ENCODE measurements at regions not wholly inside any gene's neighbourhood (a gene's known extent, or its start where the extent isn't known, plus 50 kb on each side); places are given as distances from the start of the nearest gene placed in this dataset.

- Histone ChIP-seq H3K9ac (ENCODE audit: low read depth in 2 of 2, low read length in 2 of 2) (no peak overlapping the region), H3K27ac (no peak overlapping the region), H3K9me3 (no peaks in the 10 kb centered on the region), H3K4me3 (no peak overlapping the region), H3K27me3 (no peaks in the 10 kb centered on the region), H3K36me3 (no peaks in the 10 kb centered on the region), H3K4me1 (no peaks in the 10 kb centered on the region)
- intact Hi-C loops (cut with DNase I): no loop called here
- TF ChIP-seq CTCF (IDR thresholded peaks at IDR 0.05): no peak
- no peak for DNase-seq
These were observed 218.4 kb downstream of the SPATA31D1 start for GRCh38 chr9:82206946-82207345.

- TF ChIP-seq CTCF (IDR thresholded peaks at IDR 0.05): no peak
- Histone ChIP-seq H3K4me3 (no peak overlapping the region), H3K27me3 (no peaks in the 10 kb centered on the region), H3K27ac (no peak overlapping the region), H3K36me3 (no peaks in the 10 kb centered on the region), H3K9ac (ENCODE audit: low read depth in 2 of 2, low read length in 2 of 2) (no peak overlapping the region), H3K9me3 (no peaks in the 10 kb centered on the region), H3K4me1 (no peaks in the 10 kb centered on the region)
- intact Hi-C loops (cut with DNase I): no loop called here
- no peak for DNase-seq
These were observed 220.3 kb downstream of the SPATA31D1 start for GRCh38 chr9:82208741-82209450.

- intact Hi-C loops (cut with DNase I): no loop called here
- no peaks in the 10 kb centered on the region for H3K4me1 ChIP-seq
- H3K9ac ChIP-seq (ENCODE audit: low read depth in 2 of 2, low read length in 2 of 2): no peak overlapping the region
- no peak overlapping the region for H3K27ac ChIP-seq
- no peaks in the 10 kb centered on the region for H3K9me3 ChIP-seq
- TF ChIP-seq CTCF (IDR thresholded peaks at IDR 0.05): no peak
- DNase-seq: no peak
- H3K4me3 ChIP-seq: no peak overlapping the region
- H3K27me3 ChIP-seq: no peaks in the 10 kb centered on the region
- H3K36me3 ChIP-seq: no peaks in the 10 kb centered on the region
These were observed 221.4 kb downstream of the SPATA31D1 start for GRCh38 chr9:82209797-82210470.

GRCh38 chr9:82212885-82213284, 224.3 kb downstream of the SPATA31D1 start:
- Histone ChIP-seq H3K9ac (ENCODE audit: low read depth in 2 of 2, low read length in 2 of 2) (no peak overlapping the region), H3K36me3 (no peaks in the 10 kb centered on the region), H3K27ac (no peak overlapping the region), H3K4me3 (no peak overlapping the region), H3K9me3 (no peaks in the 10 kb centered on the region), H3K27me3 (no peaks in the 10 kb centered on the region), H3K4me1 (no peaks in the 10 kb centered on the region)
- intact Hi-C loops (cut with DNase I): no loop called here
- no peak for DNase-seq
- TF ChIP-seq CTCF (IDR thresholded peaks at IDR 0.05): no peak

GRCh38 chr9:82216435-82216834, 227.9 kb downstream of the SPATA31D1 start:
- no peak for TF ChIP-seq CTCF (IDR thresholded peaks at IDR 0.05)
- Histone ChIP-seq H3K27me3 (no peaks in the 10 kb centered on the region), H3K9me3 (no peaks in the 10 kb centered on the region), H3K9ac (ENCODE audit: low read depth in 2 of 2, low read length in 2 of 2) (no peak overlapping the region), H3K27ac (no peak overlapping the region), H3K4me3 (no peak overlapping the region), H3K36me3 (no peaks in the 10 kb centered on the region), H3K4me1 (no peaks in the 10 kb centered on the region)
- DNase-seq: no peak
- intact Hi-C loops (cut with DNase I): no loop called here

Data from colonic mucosa (tissue), 4 donors.